OCI-LY7 (cell line): ENCODE measurements at regions not wholly inside any gene's neighbourhood (a gene's known extent, or its start where the extent isn't known, plus 50 kb on each side); places are given as distances from the start of the nearest gene placed in this dataset.

Experiments
- BruUV-seq: library from RNA; stranded (reverse); fragments of 400-500 nt; replicated peaks from 2 replicates; lab custom pipeline; 2021; lab: Mats Ljungman, UMichigan
- CTCF ChIA-PET: fragments of 300-600 bp; sonication (Branson Sonifier 250); formaldehyde crosslinking; loops from one replicate; lab custom pipeline; 2022; ENCODE audit warnings: antibody characterized with exemption; ENCODE audit not compliant: unreplicated experiment; lab: Charles Lee
- POLR2A ChIA-PET: fragments of 300-600 bp; sonication (Branson Sonifier 250); formaldehyde crosslinking; loops from one replicate; lab custom pipeline; 2022; ENCODE audit warnings: antibody characterized with exemption; lab: Charles Lee
- DNase-seq: peaks from one replicate; pipeline ENCODE4 v3.0.0-alpha.2; 2015; ENCODE audit warnings: low spot score
- H2AFZ ChIP-seq: fragments of 200-600 bp; sonication (generic), shearing (Covaris generic); 2 replicates; pipeline ENCODE4 v1.6.1; 2014; ENCODE audit warnings: mild to moderate bottlenecking, antibody characterized with exemption, low read length, moderate library complexity
- H3K27ac ChIP-seq: fragments of 200-600 bp; sonication (generic); 2 replicates; pipeline ENCODE4 v1.5.1; 2014; ENCODE audit warnings: mixed run types, low read depth, mild to moderate bottlenecking, moderate library complexity, low read length, inconsistent platforms; ENCODE audit not compliant: poor library complexity, severe bottlenecking
- H3K36me3 ChIP-seq: fragments of 200-600 bp; sonication (generic); 2 replicates; pipeline ENCODE4 v1.6.1; 2014; ENCODE audit warnings: mild to moderate bottlenecking, antibody characterized with exemption, low read length, moderate library complexity, mixed read lengths; ENCODE audit not compliant: insufficient read depth
- H3K4me1 ChIP-seq: fragments of 200-600 bp; sonication (generic); 2 replicates; pipeline ENCODE4 v1.5.1; 2014; ENCODE audit warnings: mild to moderate bottlenecking, low read length; ENCODE audit not compliant: insufficient read depth, poor library complexity, severe bottlenecking
- H3K4me2 ChIP-seq: fragments of 200-600 bp; sonication (generic); 2 replicates; pipeline ENCODE4 v1.6.1; 2014; ENCODE audit warnings: mild to moderate bottlenecking, low read length
- H3K4me3 ChIP-seq: fragments of 200-600 bp; sonication (generic); 2 replicates; pipeline ENCODE4 v1.5.1; 2014; ENCODE audit warnings: mild to moderate bottlenecking, low read depth, low read length; ENCODE audit not compliant: poor library complexity, severe bottlenecking
- H3K79me2 ChIP-seq: fragments of 200-600 bp; sonication (generic); 2 replicates; pipeline ENCODE4 v1.6.1; 2016; ENCODE audit warnings: low read depth, mild to moderate bottlenecking, low read length, moderate library complexity, mixed read lengths; ENCODE audit not compliant: insufficient read depth
- H3K9me2 ChIP-seq: fragments of 200-600 bp; sonication (generic); 2 replicates; pipeline ENCODE4 v1.6.1; 2016; ENCODE audit warnings: mild to moderate bottlenecking, low read length, mixed read lengths; ENCODE audit not compliant: insufficient read depth
- H3K9me3 ChIP-seq: fragments of 200-600 bp; sonication (generic); 2 replicates; pipeline ENCODE4 v1.6.1; 2014; ENCODE audit warnings: mild to moderate bottlenecking, mixed run types, low read length, mixed read lengths
- H4K20me1 ChIP-seq: fragments of 200-600 bp; sonication (generic); 2 replicates; pipeline ENCODE4 v1.6.1; 2014; ENCODE audit warnings: mild to moderate bottlenecking, antibody characterized with exemption, low read length, moderate library complexity, mixed read lengths; ENCODE audit not compliant: insufficient read depth
- CTCF ChIP-seq: fragments of 200-600 bp; sonication (generic); conservative IDR thresholded peaks from 2 replicates; pipeline ENCODE4 v1.5.1; 2014; ENCODE audit warnings: mild to moderate bottlenecking, antibody characterized with exemption, low read length, moderate library complexity, mixed read lengths
- EZH2phosphoT487 ChIP-seq: fragments of 200-600 bp; sonication (generic); IDR thresholded peaks from 2 replicates; pipeline ENCODE4 v1.6.1; 2018; ENCODE audit warnings: low read depth, borderline replicate concordance, mild to moderate bottlenecking, mixed run types, antibody characterized with exemption, low read length, moderate library complexity, mixed read lengths
- intact Hi-C: fragments of 100-400 bp; cut with micrococcal nuclease; formaldehyde crosslinking; loops from one replicate; pipeline ENCODE4 v1.10.0; 2022; ENCODE audit not compliant: unreplicated experiment

GRCh38 chr15:25239471-25240345 lies 199.1 kb downstream of the UBE3A start:
- no peak overlapping the region for H3K4me3 ChIP-seq
- no peaks in the 10 kb centered on the region for H3K9me2 ChIP-seq
- no peaks in the 10 kb centered on the region for H3K9me3 ChIP-seq
- TF ChIP-seq CTCF (no peak), EZH2phosphoT487 (no peak)
- POLR2A ChIA-PET: interaction anchor here (0.6 kb wide), 1 partner anchor 106 kb away, joined by 3 read pairs; no protein-coding TSS in a partner anchor
- no peak for DNase-seq
- CTCF ChIA-PET: no interaction called here
- H3K4me2 ChIP-seq: no peak overlapping the region
- H3K27ac ChIP-seq: no peak overlapping the region
- no peak overlapping the region for H2AFZ ChIP-seq
- no TSS peak for BruUV-seq
- no peaks in the 10 kb centered on the region for H3K79me2 ChIP-seq
- intact Hi-C loops: no loop called here
- H3K4me1 ChIP-seq: no peaks in the 10 kb centered on the region
- H4K20me1 ChIP-seq: no peaks in the 10 kb centered on the region
- H3K36me3 ChIP-seq: no peaks in the 10 kb centered on the region

- no peaks in the 10 kb centered on the region for H4K20me1 ChIP-seq
- no peaks in the 10 kb centered on the region for H3K79me2 ChIP-seq
- no peaks in the 10 kb centered on the region for H3K9me3 ChIP-seq
- CTCF ChIA-PET: no interaction called here
- H3K27ac ChIP-seq: no peak overlapping the region
- POLR2A ChIA-PET: interaction anchor here (0.6 kb wide), 1 partner anchor 105 kb away, joined by 3 read pairs; no protein-coding TSS in a partner anchor
- H3K9me2 ChIP-seq: no peaks in the 10 kb centered on the region
- TF ChIP-seq CTCF: no peak
- no peak for TF ChIP-seq EZH2phosphoT487
- no peak overlapping the region for H3K4me3 ChIP-seq
- H3K4me2 ChIP-seq: no peak overlapping the region
- intact Hi-C loops: no loop called here
- DNase-seq: no peak
- H3K4me1 ChIP-seq: no peaks in the 10 kb centered on the region
- no peak overlapping the region for H2AFZ ChIP-seq
- BruUV-seq: no TSS peak
- H3K36me3 ChIP-seq: no peaks in the 10 kb centered on the region
Observed at GRCh38 chr15:25240461-25241021, 198.3 kb downstream of the UBE3A start.
